HCT116 (cell line): ENCODE measurements at regions not wholly inside any gene's neighbourhood (a gene's known extent, or its start where the extent isn't known, plus 50 kb on each side); places are given as distances from the start of the nearest gene placed in this dataset.

ENCODE experiments used
- ATAC-seq: fragments of 200-7000 bp; cut with Tn5 transposase; 2 replicates; pipeline ENCODE4 v1.9.1; 2020; ENCODE audit warnings: mild to moderate bottlenecking, moderate library complexity
- BruUV-seq: library from RNA; stranded (reverse); fragments of 400-500 nt; replicated peaks from 2 replicates; lab custom pipeline; 2021; lab: Mats Ljungman, UMichigan
- CTCF ChIA-PET: fragments of 300-600 bp; sonication (Branson Sonifier 250); formaldehyde crosslinking; loops from one replicate; lab custom pipeline; 2021; ENCODE audit warnings: antibody characterized with exemption; lab: Charles Lee
- POLR2A ChIA-PET: fragments of 300-600, 350-600 bp; sonication (Branson Sonifier 250); formaldehyde crosslinking; loops from one replicate; lab custom pipeline; 2021; ENCODE audit warnings: antibody characterized with exemption; lab: Charles Lee
- RAD21 ChIA-PET, 2 experiments: fragments of 300-600 bp; sonication (Branson Sonifier 250); formaldehyde crosslinking; loops; one replicate each; lab custom pipeline; 2023; ENCODE audit warnings: low total read pairs in 2 of 2; ENCODE audit not compliant: uncharacterized antibody in 2 of 2, unreplicated experiment in 2 of 2, low non-redundant PET in 1 of 2; lab: Charles Lee
- DNase-seq: peaks from one replicate; pipeline ENCODE4 v3.0.0-alpha.2; 2010; ENCODE audit warnings: low read depth, low spot score
- H2AFZ ChIP-seq: fragments of 200-600 bp; shearing (Covaris generic), sonication (generic); 2 replicates; pipeline ENCODE4 v1.6.1; 2017; ENCODE audit warnings: low read depth, mixed run types, mixed read lengths, antibody characterized with exemption, low read length; ENCODE audit not compliant: poor library complexity, severe bottlenecking
- H3K27ac ChIP-seq: 2 replicates; pipeline ENCODE4 v1.5.1; 2012; ENCODE audit warnings: low read depth, low read length
- H3K27me3 ChIP-seq: fragments of 200-600 bp; sonication (generic); 2 replicates; pipeline ENCODE4 v1.6.1; 2016; ENCODE audit warnings: mixed run types, low read length, mixed read lengths; ENCODE audit not compliant: insufficient read depth
- H3K36me3 ChIP-seq, 2 experiments: fragments of 200-500 bp in 1 of 2; fragments of 200-600 bp in 1 of 2; sonication (Bioruptor generic) in 1 of 2; sonication (generic) in 1 of 2; 2 replicates each; pipeline versions ENCODE4 v1.5.1 to v1.6.1; 2014 to 2016; ENCODE audit warnings: low read length in 2 of 2, inconsistent platforms in 1 of 2, mixed read lengths in 1 of 2, mixed run types in 1 of 2; ENCODE audit not compliant: insufficient read depth in 2 of 2, control insufficient read depth in 1 of 2
- H3K4me1 ChIP-seq, 2 experiments: fragments of 200-600 bp in 1 of 2; sonication (generic) in 1 of 2; 2 replicates each; pipeline versions ENCODE4 v1.5.1 to v1.6.1; 2012 to 2017; ENCODE audit warnings: low read length in 2 of 2, inconsistent platforms in 1 of 2, mild to moderate bottlenecking in 1 of 2, mixed read lengths in 1 of 2, mixed run types in 1 of 2, moderate library complexity in 1 of 2; ENCODE audit not compliant: insufficient read depth in 2 of 2, control insufficient read depth in 1 of 2
- H3K4me2 ChIP-seq: fragments of 200-600 bp; sonication (generic); 2 replicates; pipeline ENCODE4 v1.6.1; 2017; ENCODE audit warnings: mixed run types, low read length, mixed read lengths
- H3K4me3 ChIP-seq, 2 experiments: fragments of 200-600 bp in 1 of 2; sonication (generic) in 1 of 2; replicated peaks in 1 of 2; 2 replicates each; pipeline ENCODE4 v1.5.1; 2011 to 2016; ENCODE audit warnings: low read length in 2 of 2, control low read depth in 1 of 2, low read depth in 1 of 2, mild to moderate bottlenecking in 1 of 2, mixed read lengths in 1 of 2, mixed run types in 1 of 2
- H3K79me2 ChIP-seq: fragments of 200-600 bp; sonication (generic); 2 replicates; pipeline ENCODE4 v1.6.1; 2017; ENCODE audit warnings: mild to moderate bottlenecking, mixed run types, low read length, moderate library complexity, mixed read lengths; ENCODE audit not compliant: insufficient read depth
- H3K9ac ChIP-seq: fragments of 200-600 bp; sonication (generic); 2 replicates; pipeline ENCODE4 v1.6.1; 2016; ENCODE audit warnings: low read length, mixed read lengths
- H3K9me2 ChIP-seq: fragments of 200-600 bp; sonication (generic), shearing (Covaris generic); 2 replicates; pipeline ENCODE4 v1.6.1; 2017; ENCODE audit warnings: mixed run types, mild to moderate bottlenecking, moderate library complexity; ENCODE audit not compliant: insufficient read depth
- H3K9me3 ChIP-seq, 2 experiments: fragments of 200-500 bp in 1 of 2; fragments of 200-600 bp in 1 of 2; sonication (Bioruptor generic) in 1 of 2; sonication (generic) in 1 of 2; 2 replicates each; pipeline ENCODE4 v1.6.1; 2014 to 2017; ENCODE audit warnings: low read length in 2 of 2, mixed read lengths in 2 of 2, inconsistent platforms in 1 of 2, low read depth in 1 of 2, mild to moderate bottlenecking in 1 of 2, mixed run types in 1 of 2, moderate library complexity in 1 of 2; ENCODE audit not compliant: control insufficient read depth in 1 of 2, insufficient read depth in 1 of 2
- H4K20me1 ChIP-seq: fragments of 200-600 bp; sonication (generic), shearing (Covaris generic); 2 replicates; pipeline ENCODE4 v1.6.1; 2017; ENCODE audit warnings: mixed run types, mild to moderate bottlenecking, moderate library complexity; ENCODE audit not compliant: insufficient read depth
- ATF3 ChIP-seq: IDR thresholded peaks from 2 replicates; pipeline ENCODE4 v1.6.1; 2012
- CBX3 ChIP-seq: IDR thresholded peaks from 2 replicates; pipeline ENCODE4 v1.6.1; 2012; ENCODE audit warnings: low read depth
- CEBPB ChIP-seq: IDR thresholded peaks from 2 replicates; pipeline ENCODE4 v1.6.1; 2012; ENCODE audit warnings: low read depth
- EGR1 ChIP-seq: IDR thresholded peaks from 2 replicates; pipeline ENCODE4 v1.6.1; 2012; ENCODE audit warnings: low read depth
- ELF1 ChIP-seq: IDR thresholded peaks from 2 replicates; pipeline ENCODE4 v1.6.1; 2012; ENCODE audit warnings: low read depth, borderline replicate concordance
- JUND ChIP-seq: IDR thresholded peaks from 2 replicates; pipeline ENCODE4 v1.6.1; 2012
- POLR2A ChIP-seq: IDR thresholded peaks from 2 replicates; pipeline ENCODE4 v1.7.0; 2011; ENCODE audit warnings: borderline replicate concordance; ENCODE audit not compliant: insufficient read depth, insufficient read length; ENCODE audit errors: extremely low read depth
- REST ChIP-seq: IDR thresholded peaks from 2 replicates; pipeline ENCODE4 v1.6.1; 2012; ENCODE audit warnings: low read depth
- SIN3A ChIP-seq: IDR thresholded peaks from 2 replicates; pipeline ENCODE4 v1.6.1; 2012; ENCODE audit warnings: low read depth
- SP1 ChIP-seq: IDR thresholded peaks from 2 replicates; pipeline ENCODE4 v1.6.1; 2012; ENCODE audit warnings: low read depth
- SRF ChIP-seq: IDR thresholded peaks from 2 replicates; pipeline ENCODE4 v1.6.1; 2012; ENCODE audit warnings: low read depth
- TCF7L2 ChIP-seq: IDR thresholded peaks from 2 replicates; pipeline ENCODE4 v1.7.0; 2011; ENCODE audit warnings: borderline replicate concordance, inconsistent platforms; ENCODE audit not compliant: insufficient read depth, insufficient read length; ENCODE audit errors: extremely low read depth
- YY1 ChIP-seq: IDR thresholded peaks from 2 replicates; pipeline ENCODE4 v1.6.1; 2011; ENCODE audit warnings: low read length, low read depth, moderate library complexity, mild to moderate bottlenecking; ENCODE audit not compliant: insufficient replicate concordance; ENCODE audit errors: extremely low read depth
- ZFX ChIP-seq: fragments of 450-650 bp; IDR thresholded peaks from 2 replicates; pipeline ENCODE4 v1.6.1; 2017
- ZNF274 ChIP-seq: fragments of 200-500 bp; sonication (Bioruptor generic); IDR thresholded peaks from 2 replicates; pipeline ENCODE4 v1.6.1; 2014; ENCODE audit warnings: mild to moderate bottlenecking, low read depth, low read length, inconsistent platforms
- intact Hi-C: fragments of 100-400 bp; cut with micrococcal nuclease; formaldehyde crosslinking; loops from 2 replicates; pipeline ENCODE4 v1.10.0; 2022
- TF ChIP-seq, protein P1 (sequence below): IDR thresholded peaks from 2 replicates; pipeline ENCODE4 v1.6.1; 2011; ENCODE audit warnings: mild to moderate bottlenecking, low read length, moderate library complexity; ENCODE audit not compliant: insufficient replicate concordance; ENCODE audit errors: extremely low read depth
- TF ChIP-seq, protein P2 (sequence below): IDR thresholded peaks from 2 replicates; pipeline ENCODE4 v1.6.1; 2012

- no peak overlapping the region for H3K4me3 ChIP-seq
- no peak overlapping the region for H2AFZ ChIP-seq
- H3K79me2 ChIP-seq: no peaks in the 10 kb centered on the region
- H3K27me3 ChIP-seq: no peaks in the 10 kb centered on the region
- no peaks in the 10 kb centered on the region; a peak in 1 of 4 replicates for H3K9me3 ChIP-seq
- no peak overlapping the region for H3K9ac ChIP-seq
- H3K36me3 ChIP-seq: no peaks in the 10 kb centered on the region
- POLR2A ChIA-PET: no interaction called here
- RAD21 ChIA-PET: no interaction called here
- CTCF ChIA-PET: no interaction called here
- TF ChIP-seq ZNF274 (no peak), SIN3A (no peak), REST (no peak), CBX3 (no peak), SRF (no peak), CEBPB (no peak), POLR2A (no peak), ELF1 (no peak), ATF3 (no peak), TCF7L2 (no peak), JUND (no peak), YY1 (no peak), EGR1 (no peak), SP1 (no peak), ZFX (no peak)
- TF ChIP-seq, protein P1, sequence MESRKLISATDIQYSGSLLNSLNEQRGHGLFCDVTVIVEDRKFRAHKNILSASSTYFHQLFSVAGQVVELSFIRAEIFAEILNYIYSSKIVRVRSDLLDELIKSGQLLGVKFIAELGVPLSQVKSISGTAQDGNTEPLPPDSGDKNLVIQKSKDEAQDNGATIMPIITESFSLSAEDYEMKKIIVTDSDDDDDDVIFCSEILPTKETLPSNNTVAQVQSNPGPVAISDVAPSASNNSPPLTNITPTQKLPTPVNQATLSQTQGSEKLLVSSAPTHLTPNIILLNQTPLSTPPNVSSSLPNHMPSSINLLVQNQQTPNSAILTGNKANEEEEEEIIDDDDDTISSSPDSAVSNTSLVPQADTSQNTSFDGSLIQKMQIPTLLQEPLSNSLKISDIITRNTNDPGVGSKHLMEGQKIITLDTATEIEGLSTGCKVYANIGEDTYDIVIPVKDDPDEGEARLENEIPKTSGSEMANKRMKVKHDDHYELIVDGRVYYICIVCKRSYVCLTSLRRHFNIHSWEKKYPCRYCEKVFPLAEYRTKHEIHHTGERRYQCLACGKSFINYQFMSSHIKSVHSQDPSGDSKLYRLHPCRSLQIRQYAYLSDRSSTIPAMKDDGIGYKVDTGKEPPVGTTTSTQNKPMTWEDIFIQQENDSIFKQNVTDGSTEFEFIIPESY: no peak
- TF ChIP-seq, protein P2, sequence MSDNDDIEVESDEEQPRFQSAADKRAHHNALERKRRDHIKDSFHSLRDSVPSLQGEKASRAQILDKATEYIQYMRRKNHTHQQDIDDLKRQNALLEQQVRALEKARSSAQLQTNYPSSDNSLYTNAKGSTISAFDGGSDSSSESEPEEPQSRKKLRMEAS: no peak
- DNase-seq: no peak
- no TSS peak for BruUV-seq
- intact Hi-C loops: no loop called here
- no peak overlapping the region for H3K27ac ChIP-seq
- H3K9me2 ChIP-seq: no peaks in the 10 kb centered on the region
- no peaks in the 10 kb centered on the region for H4K20me1 ChIP-seq
- no peaks in the 10 kb centered on the region for H3K4me1 ChIP-seq
- no peak for ATAC-seq
- no peak overlapping the region for H3K4me2 ChIP-seq
These were observed 126.2 kb downstream of the IPO8 start for GRCh38 chr12:30569426-30569825.
